OCI-LY7 (cell line): ENCODE measurements at regions not wholly inside any gene's neighbourhood (a gene's known extent, or its start where the extent isn't known, plus 50 kb on each side); places are given as distances from the start of the nearest gene placed in this dataset.

ENCODE experiments used
- CTCF ChIP-seq: fragments of 200-600 bp; sonication (generic); conservative IDR thresholded peaks from 2 replicates; pipeline ENCODE4 v1.5.1; 2014; ENCODE audit warnings: mild to moderate bottlenecking, antibody characterized with exemption, low read length, moderate library complexity, mixed read lengths
- EZH2phosphoT487 ChIP-seq: fragments of 200-600 bp; sonication (generic); IDR thresholded peaks from 2 replicates; pipeline ENCODE4 v1.6.1; 2018; ENCODE audit warnings: low read depth, borderline replicate concordance, mild to moderate bottlenecking, mixed run types, antibody characterized with exemption, low read length, moderate library complexity, mixed read lengths

- no peak for TF ChIP-seq CTCF
- no peak for TF ChIP-seq EZH2phosphoT487
These were observed 360.8 kb upstream of the NEGR1 start for GRCh38 chr1:72643142-72643541.
